HG03097 (cell line): ENCODE measurements at regions not wholly inside any gene's neighbourhood (a gene's known extent, or its start where the extent isn't known, plus 50 kb on each side); places are given as distances from the start of the nearest gene placed in this dataset.

Source experiments
- ATAC-seq: cut with Tn5 transposase; IDR thresholded peaks from one replicate; pipeline ENCODE4 v1.9.1; 2021; ENCODE audit not compliant: unreplicated experiment, low FRiP score

GRCh38 chr5:159632866-159633265 is 283.4 kb upstream of the ADRA1B start:
- ATAC-seq, result no peak

- no peak for ATAC-seq
Measured at GRCh38 chr5:159638481-159638880, 277.8 kb upstream of the ADRA1B start.

- ATAC-seq, result no peak
Measured at GRCh38 chr5:159638954-159639559, 277.2 kb upstream of the ADRA1B start.

- ATAC-seq, result no peak
Measured at GRCh38 chr5:159639590-159639989, 276.7 kb upstream of the ADRA1B start.

GRCh38 chr5:159640446-159640845 is 275.8 kb upstream of the ADRA1B start:
- no peak for ATAC-seq

GRCh38 chr5:159640921-159641320 is 275.4 kb upstream of the ADRA1B start:
- ATAC-seq, result no peak

- no peak for ATAC-seq
Measured at GRCh38 chr5:159641371-159642039, 274.8 kb upstream of the ADRA1B start.

GRCh38 chr5:159642379-159642778 is 273.9 kb upstream of the ADRA1B start:
- no peak for ATAC-seq

GRCh38 chr5:159644053-159644452 is 272.2 kb upstream of the ADRA1B start:
- no peak for ATAC-seq

GRCh38 chr5:159645179-159645846 is 271.0 kb upstream of the ADRA1B start:
- no peak for ATAC-seq

- ATAC-seq, result no peak
Measured at GRCh38 chr5:159650803-159651202, 265.5 kb upstream of the ADRA1B start.

GRCh38 chr5:159655757-159656409 is 260.4 kb upstream of the ADRA1B start:
- no peak for ATAC-seq

GRCh38 chr5:159657298-159657697 is 259.0 kb upstream of the ADRA1B start:
- ATAC-seq, result no peak

GRCh38 chr5:159657771-159658170 is 258.5 kb upstream of the ADRA1B start:
- ATAC-seq, result no peak

- ATAC-seq, result no peak
Measured at GRCh38 chr5:159658266-159658925, 257.9 kb upstream of the ADRA1B start.

- no peak for ATAC-seq
Measured at GRCh38 chr5:159660401-159660800, 255.9 kb upstream of the ADRA1B start.

GRCh38 chr5:159663986-159664385 is 252.3 kb upstream of the ADRA1B start:
- ATAC-seq, result no peak

GRCh38 chr5:159667286-159667685 is 249.0 kb upstream of the ADRA1B start:
- no peak for ATAC-seq

GRCh38 chr5:159668556-159668955 is 247.7 kb upstream of the ADRA1B start:
- ATAC-seq, result no peak

GRCh38 chr5:159669559-159669958 is 246.7 kb upstream of the ADRA1B start:
- ATAC-seq, result no peak

- ATAC-seq, result no peak
Measured at GRCh38 chr5:159671886-159672285, 244.4 kb upstream of the ADRA1B start.
